GM23338 (cell line): ENCODE measurements at regions not wholly inside any gene's neighbourhood (a gene's known extent, or its start where the extent isn't known, plus 50 kb on each side); places are given as distances from the start of the nearest gene placed in this dataset.

Experiments
- ATAC-seq: fragments of 200-7000 bp; cut with Tn5 transposase; 3 replicates; pipeline ENCODE4 v1.9.1; 2020
- DNase-seq: peaks from one replicate; pipeline ENCODE4 v3.0.0-alpha.2; 2015; ENCODE audit warnings: low spot score
- H2AFZ ChIP-seq: fragments of 200-600 bp; sonication (generic); 2 replicates; pipeline ENCODE4 v1.8.0; 2016; ENCODE audit warnings: antibody characterized with exemption, mild to moderate bottlenecking, moderate library complexity
- H3F3A ChIP-seq: fragments of 200-600 bp; sonication (generic); replicated peaks from 2 replicates; pipeline ENCODE4 v1.8.0; 2017; ENCODE audit warnings: antibody characterized with exemption, mixed run types, low read depth
- H3K27ac ChIP-seq: fragments of 200-600 bp; sonication (generic); 2 replicates; pipeline ENCODE4 v1.6.1; 2016; ENCODE audit warnings: low read depth
- H3K27me3 ChIP-seq: fragments of 200-600 bp; sonication (generic); 2 replicates; pipeline ENCODE4 v1.8.0; 2016; ENCODE audit warnings: mild to moderate bottlenecking, mixed run types, moderate library complexity; ENCODE audit not compliant: insufficient read depth
- H3K36me3 ChIP-seq: fragments of 200-600 bp; sonication (generic); 2 replicates; pipeline ENCODE4 v1.8.0; 2016; ENCODE audit warnings: mild to moderate bottlenecking; ENCODE audit not compliant: insufficient read depth
- H3K4me1 ChIP-seq: fragments of 200-600 bp; sonication (generic); 2 replicates; pipeline ENCODE4 v1.8.0; 2016; ENCODE audit warnings: mild to moderate bottlenecking, moderate library complexity; ENCODE audit not compliant: insufficient read depth
- H3K4me2 ChIP-seq: fragments of 200-600 bp; sonication (generic); 2 replicates; pipeline ENCODE4 v1.7.1; 2017; ENCODE audit warnings: mixed run types
- H3K4me3 ChIP-seq: fragments of 200-600 bp; sonication (generic); 2 replicates; pipeline ENCODE4 v1.6.1; 2016; ENCODE audit warnings: mixed run types
- H3K79me2 ChIP-seq: fragments of 200-600 bp; sonication (generic); replicated peaks from 2 replicates; pipeline ENCODE4 v1.8.0; 2017; ENCODE audit warnings: mild to moderate bottlenecking; ENCODE audit not compliant: insufficient read depth
- H3K9me2 ChIP-seq: fragments of 200-600 bp; sonication (generic); 2 replicates; pipeline ENCODE4 v1.8.0; 2017; ENCODE audit not compliant: insufficient read depth
- H4K20me1 ChIP-seq: fragments of 200-600 bp; sonication (generic); replicated peaks from 2 replicates; pipeline ENCODE4 v1.8.0; 2017; ENCODE audit warnings: mild to moderate bottlenecking; ENCODE audit not compliant: insufficient read depth
- H3K27ac Mint-ChIP-seq: 2 replicates; pipeline ENCODE4 v1.8.0; 2020; ENCODE audit warnings: inconsistent platforms, mild to moderate bottlenecking, moderate library complexity, mixed read lengths
- H3K27me3 Mint-ChIP-seq: 3 replicates; pipeline ENCODE4 v1.8.0; 2022; ENCODE audit warnings: low read depth, mild to moderate bottlenecking, moderate library complexity, mixed read lengths, inconsistent platforms; ENCODE audit not compliant: insufficient read depth, poor library complexity
- H3K36me3 Mint-ChIP-seq: 3 replicates; pipeline ENCODE4 v1.8.0; 2021; ENCODE audit warnings: low read depth, mild to moderate bottlenecking, inconsistent platforms, moderate library complexity, mixed read lengths
- H3K4me1 Mint-ChIP-seq: 3 replicates; pipeline ENCODE4 v1.8.0; 2020; ENCODE audit warnings: mild to moderate bottlenecking, inconsistent platforms, mixed read lengths
- H3K4me3 Mint-ChIP-seq: 3 replicates; pipeline ENCODE4 v1.8.0; 2021; ENCODE audit warnings: moderate library complexity, mild to moderate bottlenecking, inconsistent platforms, mixed read lengths
- H3K9me3 Mint-ChIP-seq: 3 replicates; pipeline ENCODE4 v1.8.0; 2020; ENCODE audit warnings: moderate library complexity, mild to moderate bottlenecking, inconsistent platforms, mixed read lengths
- CTCF ChIP-seq, 2 experiments: fragments of 200-600 bp in 1 of 2; sonication (generic) in 1 of 2; conservative IDR thresholded peaks; 2 replicates each; pipeline versions ENCODE4 v1.5.1 to v1.6.1; 2016 to 2017; ENCODE audit warnings: antibody characterized with exemption in 2 of 2, low read depth in 2 of 2, mild to moderate bottlenecking in 2 of 2, moderate library complexity in 1 of 2
- EZH2 ChIP-seq: fragments of 200-600 bp; sonication (generic); IDR thresholded peaks from one replicate; pipeline ENCODE4 v1.8.0; 2017; ENCODE audit warnings: antibody characterized with exemption, mild to moderate bottlenecking, low read depth; ENCODE audit not compliant: unreplicated experiment
- NANOG ChIP-seq: IDR thresholded peaks from 2 replicates; pipeline ENCODE4 v1.6.1; 2016; ENCODE audit warnings: antibody characterized with exemption, borderline replicate concordance
- ZNF462 ChIP-seq: fragments of 250-450 bp; sonication (Bioruptor Pico); IDR thresholded peaks from 2 replicates; pipeline ENCODE4 v1.5.0; 2020; ENCODE audit warnings: mild to moderate bottlenecking, moderate library complexity

DNA sequence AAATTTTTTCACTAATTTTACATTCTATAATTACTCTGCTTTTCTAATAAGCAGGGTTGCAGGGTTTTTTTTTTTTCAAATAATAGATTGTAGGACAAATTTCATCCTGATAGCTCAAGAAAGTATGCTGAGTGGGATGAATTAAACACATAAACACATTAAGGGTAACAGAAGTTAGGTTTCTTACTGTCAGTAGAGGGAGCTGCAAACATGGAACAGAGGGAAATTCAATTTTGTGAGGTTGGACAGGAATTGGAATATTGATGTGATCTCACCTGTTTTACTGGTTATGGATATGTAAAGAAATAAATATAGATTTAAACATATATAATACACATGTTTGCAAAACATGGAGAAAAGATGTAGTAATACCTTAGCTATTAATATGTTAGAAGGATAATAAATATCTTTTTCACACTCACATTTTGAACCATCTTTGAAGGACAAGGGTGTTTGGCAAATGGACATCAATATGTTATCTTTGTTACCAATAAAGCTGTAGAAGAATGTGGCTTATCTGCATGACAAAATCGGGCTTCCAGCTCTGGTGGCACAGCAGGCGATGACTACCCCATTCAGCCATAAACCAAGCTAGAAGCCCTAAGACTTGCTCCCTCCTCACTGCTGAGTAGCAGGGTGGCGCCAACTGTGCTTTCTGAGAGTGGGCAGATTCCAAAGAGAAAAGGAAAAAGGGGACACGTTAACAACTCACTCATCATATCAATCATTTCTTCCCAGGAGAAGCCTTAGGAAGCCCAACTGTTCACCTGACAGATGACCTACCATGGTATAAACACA, 1257.4 kb downstream of the GATA3 start:
- H3K27ac ChIP-seq = no peak overlapping the region
- Mint-ChIP-seq H3K27ac (no peak overlapping the region; the same call in 1 of the 2 replicates), H3K9me3 (no peaks in the 10 kb centered on the region), H3K4me1 (peaks cover 20% of the 10 kb centered on the region), H3K36me3 (no peaks in the 10 kb centered on the region), H3K27me3 (no peaks in the 10 kb centered on the region), H3K4me3 (no peak overlapping the region)
- no peaks in the 10 kb centered on the region for H3F3A ChIP-seq
- H3K4me3 ChIP-seq = no peak overlapping the region
- no peaks in the 10 kb centered on the region for H3K79me2 ChIP-seq
- H3K36me3 ChIP-seq = no peaks in the 10 kb centered on the region
- H3K4me2 ChIP-seq = peak overlapping the region; percentile 18; the same call in 1 of the 2 replicates
- DNase-seq = peak; percentile 17
- H3K9me2 ChIP-seq = 0 out of 2 replicates have a peak, but pooled peaks cover under 1% of the 10 kb centered on the region
- no peak overlapping the region for H2AFZ ChIP-seq
- H3K4me1 ChIP-seq = peaks cover 18% of the 10 kb centered on the region
- peak; percentile 54 for ATAC-seq
- TF ChIP-seq ZNF462 (CRISPR knock-in tag) (0 out of 2 replicates have a peak, but pooled peaks have one; percentile 53), EZH2 (no peak), NANOG (no peak), CTCF (conservative IDR thresholded peaks at IDR 0.05; ENCODE audit: low read depth in 2 of 2) (peak; percentile 54 to 55)
- H3K27me3 ChIP-seq = no peaks in the 10 kb centered on the region
- no peaks in the 10 kb centered on the region for H4K20me1 ChIP-seq
